Spinal cord (tissue), 9 donors: ENCODE measurements at regions not wholly inside any gene's neighbourhood (a gene's known extent, or its start where the extent isn't known, plus 50 kb on each side); places are given as distances from the start of the nearest gene placed in this dataset.
"Not testable (repeated sequence)": the region's sequence is repeated elsewhere in the genome, so short reads cannot be mapped to it uniquely, and the experiment has no call there.

Source experiments
- DNase-seq, 6 donors: peaks; one replicate each; pipeline versions ENCODE4 v3.0.0 to v3.0.0-alpha.2; 2013 to 2015; ENCODE audit warnings: low spot score in 6 of 6, low read depth in 4 of 6
- H3K27ac ChIP-seq: one replicate; pipeline ENCODE4 v1.5.1; 2013; ENCODE audit warnings: low read depth, low read length, control low read depth
- H3K27me3 ChIP-seq: one replicate; pipeline ENCODE4 v1.6.1; 2013; ENCODE audit warnings: low read length; ENCODE audit not compliant: control insufficient read depth, insufficient read depth
- H3K36me3 ChIP-seq: one replicate; pipeline ENCODE4 v1.6.1; 2013; ENCODE audit warnings: low read length; ENCODE audit not compliant: control insufficient read depth, insufficient read depth
- H3K4me1 ChIP-seq: one replicate; pipeline ENCODE4 v1.6.1; 2013; ENCODE audit warnings: low read length; ENCODE audit not compliant: control insufficient read depth, insufficient read depth
- H3K4me3 ChIP-seq: one replicate; pipeline ENCODE4 v1.5.1; 2013; ENCODE audit warnings: low read depth, low read length, control low read depth
- H3K9me3 ChIP-seq: one replicate; pipeline ENCODE4 v1.6.1; 2013; ENCODE audit warnings: low read length; ENCODE audit not compliant: control insufficient read depth, insufficient read depth
- WGBS: methylation state at CpG from one replicate; pipeline ENCODE4 v1.1.5; 2013; ENCODE audit warnings: missing lambda C conversion rate; ENCODE audit not compliant: insufficient coverage; 5-methylcytosine and 5-hydroxymethylcytosine counted together
- donor health status: healthy.

- H3K4me3 ChIP-seq, H3K27me3 ChIP-seq, H3K36me3 ChIP-seq, H3K4me1 ChIP-seq, H3K27ac ChIP-seq, H3K9me3 ChIP-seq, DNase-seq: not testable (repeated sequence)
- WGBS, result no CpG with 5 or more reads among the region's 1 CpG
These were observed 249.6 kb upstream of the RASGRP1 start for GRCh38 chr15:38814254-38814653.

GRCh38 chr15:38814891-38815290 lies 250.3 kb upstream of the RASGRP1 start:
- DNase-seq, result no peak
- peaks cover 8% of the 10 kb centered on the region for H3K4me1 ChIP-seq
- no peak overlapping the region for H3K27ac ChIP-seq
- H3K27me3 ChIP-seq, result peaks cover 2% of the 10 kb centered on the region
- H3K9me3 ChIP-seq, result no peaks in the 10 kb centered on the region
- H3K4me3 ChIP-seq, result no peak overlapping the region
- no peaks in the 10 kb centered on the region for H3K36me3 ChIP-seq
- WGBS, result no CpG with 5 or more reads among the region's 1 CpG

- WGBS, result 15% methylated on average over 8 of the region's 12 CpGs
- Histone ChIP-seq H3K4me1 (peaks cover 12% of the 10 kb centered on the region), H3K27ac (no peak overlapping the region), H3K4me3 (no peak overlapping the region), H3K36me3 (no peaks in the 10 kb centered on the region), H3K9me3 (no peaks in the 10 kb centered on the region), H3K27me3 (peaks cover 2% of the 10 kb centered on the region)
- DNase-seq, result peak in 4 of 6 donors; percentile 44 to 90 (median 62)
These were observed 253.0 kb upstream of the RASGRP1 start for GRCh38 chr15:38817427-38818156.

GRCh38 chr15:38818157-38818790 lies 253.7 kb upstream of the RASGRP1 start:
- no peak overlapping the region for H3K4me3 ChIP-seq
- WGBS, result 66% methylated on average over 7 of the region's 9 CpGs
- no peaks in the 10 kb centered on the region for H3K9me3 ChIP-seq
- no peaks in the 10 kb centered on the region for H3K36me3 ChIP-seq
- H3K27me3 ChIP-seq, result peaks cover 2% of the 10 kb centered on the region
- peak in 2 of 6 donors; percentile 60 to 62 for DNase-seq
- no peak overlapping the region for H3K27ac ChIP-seq
- peaks cover 12% of the 10 kb centered on the region for H3K4me1 ChIP-seq

GRCh38 chr15:38819387-38819950 lies 254.9 kb upstream of the RASGRP1 start:
- 44% methylated on average over 4 of the region's 8 CpGs for WGBS

GRCh38 chr15:38823263-38823662 lies 258.6 kb upstream of the RASGRP1 start:
- no peaks in the 10 kb centered on the region for H3K27me3 ChIP-seq
- DNase-seq, result no peak
- H3K36me3 ChIP-seq, result no peaks in the 10 kb centered on the region
- no peak overlapping the region for H3K4me3 ChIP-seq
- no peaks in the 10 kb centered on the region for H3K9me3 ChIP-seq
- peaks cover 5% of the 10 kb centered on the region for H3K4me1 ChIP-seq
- WGBS, result 80% methylated on average over 1 of the region's 3 CpGs
- no peak overlapping the region for H3K27ac ChIP-seq

More at GRCh38 chr15:38819387-38819950, 254.9 kb upstream of the RASGRP1 start:
- Histone ChIP-seq H3K4me3 (no peak overlapping the region), H3K27me3 (peaks cover 2% of the 10 kb centered on the region), H3K4me1 (peaks cover 12% of the 10 kb centered on the region), H3K36me3 (no peaks in the 10 kb centered on the region), H3K9me3 (no peaks in the 10 kb centered on the region), H3K27ac (no peak overlapping the region)
- peak in 1 of 6 donors; percentile 85 for DNase-seq

- H3K27ac ChIP-seq, result no peak overlapping the region
- WGBS, result no CpG with 5 or more reads among the region's 3 CpGs
- H3K36me3 ChIP-seq, result no peaks in the 10 kb centered on the region
- no peaks in the 10 kb centered on the region for H3K27me3 ChIP-seq
- H3K9me3 ChIP-seq, result no peaks in the 10 kb centered on the region
- H3K4me3 ChIP-seq, result no peak overlapping the region
- H3K4me1 ChIP-seq, result peaks cover 3% of the 10 kb centered on the region
- no peak for DNase-seq
These were observed 260.1 kb upstream of the RASGRP1 start for GRCh38 chr15:38824719-38825118.

- Histone ChIP-seq H3K4me1 (no peaks in the 10 kb centered on the region), H3K9me3 (no peaks in the 10 kb centered on the region), H3K4me3 (no peak overlapping the region), H3K27ac (no peak overlapping the region), H3K27me3 (no peaks in the 10 kb centered on the region), H3K36me3 (no peaks in the 10 kb centered on the region)
- 100% methylated on average over 1 of the region's 2 CpGs for WGBS
- DNase-seq, result no peak
These were observed 262.3 kb upstream of the RASGRP1 start for GRCh38 chr15:38826880-38827279.

- Histone ChIP-seq H3K27ac (no peak overlapping the region), H3K4me1 (no peaks in the 10 kb centered on the region), H3K9me3 (no peaks in the 10 kb centered on the region), H3K27me3 (no peaks in the 10 kb centered on the region), H3K36me3 (no peaks in the 10 kb centered on the region), H3K4me3 (no peak overlapping the region)
- 100% methylated on average over 2 of the region's 4 CpGs for WGBS
- no peak for DNase-seq
These were observed 263.5 kb upstream of the RASGRP1 start for GRCh38 chr15:38828031-38828532.
